ENCODE measurements at regions not wholly inside any gene's neighbourhood (a gene's known extent, or its start where the extent isn't known, plus 50 kb on each side); places are given as distances from the start of the nearest gene placed in this dataset.

GRCh38 chr3:176628101-176628639 lies 569.1 kb downstream of the TBL1XR1 start (continued):
- no peak for TF ChIP-seq E2F5 (CRISPR knock-in tag; IDR thresholded peaks at IDR 0.05)
- no peak for TF ChIP-seq FOXP1 (CRISPR knock-in tag; IDR thresholded peaks at IDR 0.05)
- no peak for TF ChIP-seq ZNF124 (CRISPR knock-in tag; IDR thresholded peaks at IDR 0.05)
- no peak for TF ChIP-seq NBN (IDR thresholded peaks at IDR 0.05; ENCODE audit: low read depth)
- TF ChIP-seq RBM39 (optimal IDR thresholded peaks at IDR 0.05; ENCODE audit: low read depth, low read length), result no peak
- no peak for TF ChIP-seq ZFP91 (CRISPR knock-in tag; IDR thresholded peaks at IDR 0.05)
- no peak for TF ChIP-seq SETDB1 (IDR thresholded peaks at IDR 0.05; ENCODE audit: low read length)
- TF ChIP-seq NR2C1 (IDR thresholded peaks at IDR 0.05), result no peak
- TF ChIP-seq NR2C1 (tag; IDR thresholded peaks at IDR 0.05), result no peak
- no peak for TF ChIP-seq JUN (IDR thresholded peaks at IDR 0.05; ENCODE audit: borderline replicate concordance, low read depth, low read length)
- no peak for TF ChIP-seq JUN (CRISPR knock-in tag; IDR thresholded peaks at IDR 0.05; ENCODE audit: borderline replicate concordance)
- TF ChIP-seq L3MBTL2 (IDR thresholded peaks at IDR 0.05), result no peak
- TF ChIP-seq WHSC1 (IDR thresholded peaks at IDR 0.05; ENCODE audit: low read length), result no peak
- TF ChIP-seq BRD4 (IDR thresholded peaks at IDR 0.05), result no peak
- no peak for TF ChIP-seq STAT5A (IDR thresholded peaks at IDR 0.05; ENCODE audit: borderline replicate concordance, low read length)

Data from K562 (cell line).